Mammary epithelial cell (primary cell): ENCODE measurements at regions not wholly inside any gene's neighbourhood (a gene's known extent, or its start where the extent isn't known, plus 50 kb on each side); places are given as distances from the start of the nearest gene placed in this dataset.

Experiments used
- EZH2 ChIP-seq: IDR thresholded peaks from 2 replicates; pipeline ENCODE4 v1.6.1; 2012; ENCODE audit warnings: low read length, inconsistent platforms, borderline replicate concordance
- TF ChIP-seq, protein P1 (sequence below), 2 donors: IDR thresholded peaks in 1 of 2; conservative IDR thresholded peaks in 1 of 2; 2 replicates each; pipeline ENCODE4 v1.5.1; 2011 to 2012; ENCODE audit warnings: inconsistent platforms in 2 of 2, low read length in 2 of 2, mild to moderate bottlenecking in 2 of 2, control low read depth in 1 of 2, low read depth in 1 of 2; ENCODE audit not compliant: insufficient read depth in 1 of 2; ENCODE audit errors: extremely low read depth in 1 of 2

DNA sequence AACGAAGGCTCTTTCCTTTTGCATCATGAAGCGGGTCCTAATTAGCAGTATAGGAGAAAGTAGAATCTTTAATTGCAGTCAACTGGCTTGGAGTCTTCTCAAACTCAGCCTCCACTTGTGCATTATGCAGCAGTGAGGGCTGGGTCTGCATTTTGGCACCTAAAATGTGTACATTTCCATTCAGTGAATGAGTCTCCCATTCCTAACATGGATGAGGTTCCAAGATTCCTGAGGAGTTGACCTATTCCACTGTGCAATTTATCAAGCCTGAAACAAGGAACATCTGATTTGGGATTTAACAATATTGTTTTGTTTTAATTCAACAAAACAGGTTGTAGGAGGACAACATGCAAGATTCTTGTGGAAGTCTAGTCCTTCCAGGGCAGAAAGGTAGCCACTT is 171.8 kb upstream of the S1PR3 start:
- TF ChIP-seq, protein P1, sequence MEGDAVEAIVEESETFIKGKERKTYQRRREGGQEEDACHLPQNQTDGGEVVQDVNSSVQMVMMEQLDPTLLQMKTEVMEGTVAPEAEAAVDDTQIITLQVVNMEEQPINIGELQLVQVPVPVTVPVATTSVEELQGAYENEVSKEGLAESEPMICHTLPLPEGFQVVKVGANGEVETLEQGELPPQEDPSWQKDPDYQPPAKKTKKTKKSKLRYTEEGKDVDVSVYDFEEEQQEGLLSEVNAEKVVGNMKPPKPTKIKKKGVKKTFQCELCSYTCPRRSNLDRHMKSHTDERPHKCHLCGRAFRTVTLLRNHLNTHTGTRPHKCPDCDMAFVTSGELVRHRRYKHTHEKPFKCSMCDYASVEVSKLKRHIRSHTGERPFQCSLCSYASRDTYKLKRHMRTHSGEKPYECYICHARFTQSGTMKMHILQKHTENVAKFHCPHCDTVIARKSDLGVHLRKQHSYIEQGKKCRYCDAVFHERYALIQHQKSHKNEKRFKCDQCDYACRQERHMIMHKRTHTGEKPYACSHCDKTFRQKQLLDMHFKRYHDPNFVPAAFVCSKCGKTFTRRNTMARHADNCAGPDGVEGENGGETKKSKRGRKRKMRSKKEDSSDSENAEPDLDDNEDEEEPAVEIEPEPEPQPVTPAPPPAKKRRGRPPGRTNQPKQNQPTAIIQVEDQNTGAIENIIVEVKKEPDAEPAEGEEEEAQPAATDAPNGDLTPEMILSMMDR (conservative IDR thresholded peaks at IDR 0.05 in 1 of 2, IDR thresholded peaks at IDR 0.05 in 1 of 2; ENCODE audit: extremely low read depth in 1 of 2, insufficient read depth in 1 of 2, low read depth in 1 of 2, low read length in 2 of 2), result no peak
- no peak for TF ChIP-seq EZH2
